Liver (tissue), 8 donors: ENCODE measurements at regions not wholly inside any gene's neighbourhood (a gene's known extent, or its start where the extent isn't known, plus 50 kb on each side); places are given as distances from the start of the nearest gene placed in this dataset.

ENCODE experiments used
- DNase-seq: peaks from one replicate; pipeline ENCODE4 v3.0.0-alpha.2; 2017; ENCODE audit warnings: low spot score
- H3K27ac ChIP-seq, 2 donors: one replicate each; pipeline ENCODE4 v1.7.0; 2013; ENCODE audit warnings: inconsistent platforms in 2 of 2, low read length in 2 of 2, control low read depth in 1 of 2, low read depth in 1 of 2, mild to moderate bottlenecking in 1 of 2
- H3K27me3 ChIP-seq, 4 donors: one replicate each; pipeline versions ENCODE4 v1.6.1 to v1.7.0; 2013; ENCODE audit warnings: low read length in 3 of 4, inconsistent platforms in 1 of 4, mild to moderate bottlenecking in 1 of 4, moderate library complexity in 1 of 4; ENCODE audit not compliant: control insufficient read depth in 4 of 4, insufficient read depth in 4 of 4
- H3K36me3 ChIP-seq, 4 donors: one replicate each; pipeline versions ENCODE4 v1.6.1 to v1.7.0; 2013; ENCODE audit warnings: low read length in 3 of 4, mild to moderate bottlenecking in 3 of 4, low read depth in 1 of 4, moderate library complexity in 1 of 4; ENCODE audit not compliant: control insufficient read depth in 4 of 4, insufficient read depth in 3 of 4
- H3K4me1 ChIP-seq, 4 donors: one replicate each; pipeline versions ENCODE4 v1.6.1 to v1.7.0; 2013; ENCODE audit warnings: low read length in 3 of 4, mild to moderate bottlenecking in 3 of 4, moderate library complexity in 1 of 4; ENCODE audit not compliant: control insufficient read depth in 4 of 4, insufficient read depth in 4 of 4
- H3K4me3 ChIP-seq, 3 donors: one replicate each; pipeline versions ENCODE4 v1.6.1 to v1.7.0; 2013; ENCODE audit warnings: low read length in 3 of 3, control low read depth in 1 of 3, low read depth in 1 of 3, mild to moderate bottlenecking in 1 of 3
- H3K9ac ChIP-seq, 2 donors: one replicate each; pipeline ENCODE4 v1.7.0; 2013; ENCODE audit warnings: low read length in 2 of 2, mild to moderate bottlenecking in 2 of 2, moderate library complexity in 2 of 2, control low read depth in 1 of 2, low read depth in 1 of 2
- H3K9me3 ChIP-seq, 4 donors: one replicate each; pipeline versions ENCODE4 v1.6.1 to v1.7.0; 2013; ENCODE audit warnings: low read length in 3 of 4; ENCODE audit not compliant: control insufficient read depth in 4 of 4
- ATF3 ChIP-seq: IDR thresholded peaks from 2 replicates; pipeline ENCODE4 v1.6.1; 2016; ENCODE audit warnings: antibody characterized with exemption
- CTCF ChIP-seq: fragments of 150-350 bp; IDR thresholded peaks from 2 replicates; pipeline ENCODE4 v1.5.1; 2017; ENCODE audit warnings: improper control_type of control experiment, low read depth, low read length; ENCODE audit not compliant: missing input control
- EGR1 ChIP-seq, 2 donors: IDR thresholded peaks; 2 replicates each; pipeline ENCODE4 v1.6.1; 2016 to 2018; ENCODE audit warnings: antibody characterized with exemption in 2 of 2, low read depth in 2 of 2
- FOXA1 ChIP-seq: IDR thresholded peaks from 2 replicates; pipeline ENCODE4 v1.6.1; 2016; ENCODE audit warnings: antibody characterized with exemption
- FOXA2 ChIP-seq: IDR thresholded peaks from 2 replicates; pipeline ENCODE4 v1.6.1; 2016; ENCODE audit warnings: antibody characterized with exemption
- GABPA ChIP-seq, 2 donors: IDR thresholded peaks in 1 of 2; conservative IDR thresholded peaks in 1 of 2; 2 replicates each; pipeline ENCODE4 v1.6.1; 2016; ENCODE audit warnings: antibody characterized with exemption in 2 of 2, mild to moderate bottlenecking in 1 of 2, moderate library complexity in 1 of 2
- HNF4A ChIP-seq, 2 donors: conservative IDR thresholded peaks; 2 replicates each; pipeline ENCODE4 v1.6.1; 2016; ENCODE audit warnings: antibody characterized with exemption in 2 of 2, mild to moderate bottlenecking in 2 of 2
- HNF4G ChIP-seq: IDR thresholded peaks from 2 replicates; pipeline ENCODE4 v1.6.1; 2016; ENCODE audit warnings: antibody characterized with exemption
- JUND ChIP-seq, 2 donors: IDR thresholded peaks; 2 replicates each; pipeline ENCODE4 v1.6.1; 2016; ENCODE audit warnings: antibody characterized with exemption in 2 of 2
- NR2F2 ChIP-seq: IDR thresholded peaks from 2 replicates; pipeline ENCODE4 v1.6.1; 2016; ENCODE audit warnings: antibody characterized with exemption
- RAD21 ChIP-seq, 2 donors: IDR thresholded peaks; 2 replicates each; pipeline ENCODE4 v1.6.1; 2016; ENCODE audit warnings: antibody characterized with exemption in 2 of 2, mild to moderate bottlenecking in 2 of 2
- RXRA ChIP-seq, 2 donors: IDR thresholded peaks; 2 replicates each; pipeline ENCODE4 v1.6.1; 2017 to 2018; ENCODE audit warnings: antibody characterized with exemption in 2 of 2, mild to moderate bottlenecking in 1 of 2
- SP1 ChIP-seq: IDR thresholded peaks from 2 replicates; pipeline ENCODE4 v1.6.1; 2018; ENCODE audit warnings: antibody characterized with exemption, mild to moderate bottlenecking
- TAF1 ChIP-seq: conservative IDR thresholded peaks from 2 replicates; pipeline ENCODE4 v1.6.1; 2016; ENCODE audit warnings: antibody characterized with exemption, mild to moderate bottlenecking
- YY1 ChIP-seq: IDR thresholded peaks from 2 replicates; pipeline ENCODE4 v1.6.1; 2016; ENCODE audit warnings: antibody characterized with exemption, mild to moderate bottlenecking
- WGBS: extraction: QIAGEN DNeasy Blood & Tissue Kit; methylation state at CpG from one replicate; pipeline ENCODE4 v1.1.7; 2013; 5-methylcytosine and 5-hydroxymethylcytosine counted together
- TF ChIP-seq, protein P1 (sequence below): IDR thresholded peaks from 2 replicates; pipeline ENCODE4 v1.6.1; 2016; ENCODE audit warnings: antibody characterized with exemption, mild to moderate bottlenecking
- TF ChIP-seq, protein P2 (sequence below): IDR thresholded peaks from 2 replicates; pipeline ENCODE4 v1.6.1; 2016; ENCODE audit warnings: antibody characterized with exemption
- TF ChIP-seq, protein P3 (sequence below): IDR thresholded peaks from 2 replicates; pipeline ENCODE4 v1.6.1; 2016; ENCODE audit warnings: antibody characterized with exemption
- donor health status: healthy.
- donor health status: healthy.
- donor health status: healthy.
- donor health status: healthy.
- donor health status: healthy.

GRCh38 chrX:99308302-99308701, 1101.8 kb downstream of the PCDH19 start:
- TF ChIP-seq ATF3 = no peak
- TF ChIP-seq, protein P1, sequence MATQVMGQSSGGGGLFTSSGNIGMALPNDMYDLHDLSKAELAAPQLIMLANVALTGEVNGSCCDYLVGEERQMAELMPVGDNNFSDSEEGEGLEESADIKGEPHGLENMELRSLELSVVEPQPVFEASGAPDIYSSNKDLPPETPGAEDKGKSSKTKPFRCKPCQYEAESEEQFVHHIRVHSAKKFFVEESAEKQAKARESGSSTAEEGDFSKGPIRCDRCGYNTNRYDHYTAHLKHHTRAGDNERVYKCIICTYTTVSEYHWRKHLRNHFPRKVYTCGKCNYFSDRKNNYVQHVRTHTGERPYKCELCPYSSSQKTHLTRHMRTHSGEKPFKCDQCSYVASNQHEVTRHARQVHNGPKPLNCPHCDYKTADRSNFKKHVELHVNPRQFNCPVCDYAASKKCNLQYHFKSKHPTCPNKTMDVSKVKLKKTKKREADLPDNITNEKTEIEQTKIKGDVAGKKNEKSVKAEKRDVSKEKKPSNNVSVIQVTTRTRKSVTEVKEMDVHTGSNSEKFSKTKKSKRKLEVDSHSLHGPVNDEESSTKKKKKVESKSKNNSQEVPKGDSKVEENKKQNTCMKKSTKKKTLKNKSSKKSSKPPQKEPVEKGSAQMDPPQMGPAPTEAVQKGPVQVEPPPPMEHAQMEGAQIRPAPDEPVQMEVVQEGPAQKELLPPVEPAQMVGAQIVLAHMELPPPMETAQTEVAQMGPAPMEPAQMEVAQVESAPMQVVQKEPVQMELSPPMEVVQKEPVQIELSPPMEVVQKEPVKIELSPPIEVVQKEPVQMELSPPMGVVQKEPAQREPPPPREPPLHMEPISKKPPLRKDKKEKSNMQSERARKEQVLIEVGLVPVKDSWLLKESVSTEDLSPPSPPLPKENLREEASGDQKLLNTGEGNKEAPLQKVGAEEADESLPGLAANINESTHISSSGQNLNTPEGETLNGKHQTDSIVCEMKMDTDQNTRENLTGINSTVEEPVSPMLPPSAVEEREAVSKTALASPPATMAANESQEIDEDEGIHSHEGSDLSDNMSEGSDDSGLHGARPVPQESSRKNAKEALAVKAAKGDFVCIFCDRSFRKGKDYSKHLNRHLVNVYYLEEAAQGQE = no peak
- TF ChIP-seq, protein P2, sequence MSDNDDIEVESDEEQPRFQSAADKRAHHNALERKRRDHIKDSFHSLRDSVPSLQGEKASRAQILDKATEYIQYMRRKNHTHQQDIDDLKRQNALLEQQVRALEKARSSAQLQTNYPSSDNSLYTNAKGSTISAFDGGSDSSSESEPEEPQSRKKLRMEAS = no peak
- TF ChIP-seq JUND (IDR thresholded peaks at IDR 0.05) = no peak
- TF ChIP-seq, protein P3, sequence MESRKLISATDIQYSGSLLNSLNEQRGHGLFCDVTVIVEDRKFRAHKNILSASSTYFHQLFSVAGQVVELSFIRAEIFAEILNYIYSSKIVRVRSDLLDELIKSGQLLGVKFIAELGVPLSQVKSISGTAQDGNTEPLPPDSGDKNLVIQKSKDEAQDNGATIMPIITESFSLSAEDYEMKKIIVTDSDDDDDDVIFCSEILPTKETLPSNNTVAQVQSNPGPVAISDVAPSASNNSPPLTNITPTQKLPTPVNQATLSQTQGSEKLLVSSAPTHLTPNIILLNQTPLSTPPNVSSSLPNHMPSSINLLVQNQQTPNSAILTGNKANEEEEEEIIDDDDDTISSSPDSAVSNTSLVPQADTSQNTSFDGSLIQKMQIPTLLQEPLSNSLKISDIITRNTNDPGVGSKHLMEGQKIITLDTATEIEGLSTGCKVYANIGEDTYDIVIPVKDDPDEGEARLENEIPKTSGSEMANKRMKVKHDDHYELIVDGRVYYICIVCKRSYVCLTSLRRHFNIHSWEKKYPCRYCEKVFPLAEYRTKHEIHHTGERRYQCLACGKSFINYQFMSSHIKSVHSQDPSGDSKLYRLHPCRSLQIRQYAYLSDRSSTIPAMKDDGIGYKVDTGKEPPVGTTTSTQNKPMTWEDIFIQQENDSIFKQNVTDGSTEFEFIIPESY = no peak
- no peak for TF ChIP-seq FOXA2
- no peak for TF ChIP-seq GABPA (IDR thresholded peaks at IDR 0.05 in 1 of 2, conservative IDR thresholded peaks at IDR 0.05 in 1 of 2)
- no peak for TF ChIP-seq EGR1 (IDR thresholded peaks at IDR 0.05; ENCODE audit: low read depth in 2 of 2)
- TF ChIP-seq HNF4A (conservative IDR thresholded peaks at IDR 0.05) = no peak
- no peak for TF ChIP-seq RAD21 (IDR thresholded peaks at IDR 0.05)
- TF ChIP-seq TAF1 = no peak
- TF ChIP-seq FOXA1 = no peak
- no peak for TF ChIP-seq RXRA (IDR thresholded peaks at IDR 0.05)
- no peak for TF ChIP-seq NR2F2
- TF ChIP-seq SP1 = no peak
- TF ChIP-seq YY1 = no peak
- DNase-seq = no peak
- Histone ChIP-seq H3K36me3 (no peaks in the 10 kb centered on the region), H3K27me3 (no peaks in the 10 kb centered on the region), H3K9me3 (no peaks in the 10 kb centered on the region), H3K9ac (no peak overlapping the region), H3K27ac (no peak overlapping the region), H3K4me3 (no peak overlapping the region), H3K4me1 (peaks cover 0 to 2% (median 0%) of the 10 kb centered on the region in 4 donors)

DNA sequence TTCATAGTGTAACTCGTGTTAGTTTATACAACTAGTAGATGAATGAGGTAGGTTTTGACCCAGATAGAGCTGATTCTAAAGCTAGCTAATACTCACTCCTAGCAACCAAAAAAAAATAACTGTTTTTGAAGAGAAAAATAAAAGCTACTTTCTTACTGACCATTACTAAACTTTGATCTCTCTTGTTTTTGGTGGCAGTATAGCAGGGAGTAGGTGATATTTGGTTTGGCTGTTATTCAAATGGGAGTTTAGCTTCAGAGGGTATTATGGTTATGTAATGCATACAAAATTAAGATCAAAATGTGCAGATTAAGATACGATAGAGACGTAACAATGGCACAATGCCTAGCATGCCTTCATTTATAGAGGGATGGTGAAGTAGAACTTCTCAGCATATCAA, 1104.5 kb downstream of the PCDH19 start:
- Histone ChIP-seq H3K27me3 (peaks cover 0 to 3% (median 0%) of the 10 kb centered on the region in 4 donors), H3K9me3 (no peaks in the 10 kb centered on the region), H3K9ac (no peak overlapping the region), H3K27ac (no peak overlapping the region), H3K4me1 (peaks cover 0 to 2% (median 0%) of the 10 kb centered on the region in 4 donors), H3K36me3 (no peaks in the 10 kb centered on the region), H3K4me3 (no peak overlapping the region)
- 30% methylated on average over 3 of the region's 3 CpGs for WGBS
- TF ChIP-seq, protein P3 = no peak
- TF ChIP-seq HNF4A (conservative IDR thresholded peaks at IDR 0.05) (peak; percentile 33 to 37), TAF1 (no peak), FOXA2 (no peak), YY1 (no peak), JUND (IDR thresholded peaks at IDR 0.05) (no peak), CTCF (no peak), ATF3 (no peak), FOXA1 (no peak), SP1 (peak; percentile 6), NR2F2 (no peak), HNF4G (no peak)
- no peak for DNase-seq
